GM12892 (cell line): ENCODE measurements at regions not wholly inside any gene's neighbourhood (a gene's known extent, or its start where the extent isn't known, plus 50 kb on each side); places are given as distances from the start of the nearest gene placed in this dataset.

Experiments
- POLR2A ChIP-seq: IDR thresholded peaks from 2 replicates; pipeline ENCODE4 v1.6.1; 2011; ENCODE audit warnings: low read depth, low read length, control low read depth
- POLR2AphosphoS5 ChIP-seq: IDR thresholded peaks from 2 replicates; pipeline ENCODE4 v1.6.1; 2011; ENCODE audit warnings: low read depth, low read length, control low read depth
- TAF1 ChIP-seq: IDR thresholded peaks from 2 replicates; pipeline ENCODE4 v1.6.1; 2011; ENCODE audit warnings: low read depth, mild to moderate bottlenecking, control low read depth, low read length, borderline replicate concordance

- TF ChIP-seq POLR2AphosphoS5 (no peak), TAF1 (no peak), POLR2A (no peak)
These were observed 460.7 kb upstream of the CNTN3 start for GRCh38 chr3:75075158-75075557.
